ENCODE measurements at regions not wholly inside any gene's neighbourhood (a gene's known extent, or its start where the extent isn't known, plus 50 kb on each side); places are given as distances from the start of the nearest gene placed in this dataset.

DNA sequence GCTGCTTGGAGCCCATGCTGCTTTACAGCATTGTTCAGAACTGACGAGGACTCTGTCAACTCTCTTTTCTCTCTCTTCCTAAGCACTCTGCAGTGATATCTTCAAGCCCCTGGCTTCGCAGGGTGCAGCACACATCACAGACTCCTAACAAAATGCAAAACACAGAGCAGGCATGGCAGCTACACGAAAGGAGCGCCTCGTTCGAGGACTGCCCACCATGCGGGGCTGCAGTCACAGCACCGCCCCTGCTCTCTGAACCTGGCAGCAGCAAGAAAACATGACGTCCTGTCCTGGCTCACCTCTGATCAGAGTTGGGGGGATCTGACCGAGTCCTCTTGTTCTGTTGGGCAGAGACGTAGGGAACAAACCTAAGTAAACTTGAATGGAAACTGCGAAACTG, 281.7 kb downstream of the CDH26 start:
- ATAC-seq (no peak), FAIRE-seq (no peak), DNase-seq (ENCODE audit: low read depth in 1 of 2, low spot score in 1 of 2) (no peak)
- TF ChIP-seq CHD4 (IDR thresholded peaks at IDR 0.05; ENCODE audit: borderline replicate concordance) (no peak), CBX2 (IDR thresholded peaks at IDR 0.05; ENCODE audit: borderline replicate concordance, low read depth) (no peak), EP300 (IDR thresholded peaks at IDR 0.05) (no peak), PHF8 (IDR thresholded peaks at IDR 0.05; ENCODE audit: borderline replicate concordance, low read depth) (no peak), MAFK (IDR thresholded peaks at IDR 0.05; ENCODE audit: partially characterized antibody) (no peak), HDAC2 (IDR thresholded peaks at IDR 0.05) (no peak), ZSCAN20 (CRISPR knock-in tag; IDR thresholded peaks at IDR 0.05) (no peak), SMC3 (IDR thresholded peaks at IDR 0.05) (no peak), NFE2L2 (conservative IDR thresholded peaks at IDR 0.05; ENCODE audit: low read length) (no peak), RFX5 (IDR thresholded peaks at IDR 0.05) (no peak), ESRRA (IDR thresholded peaks at IDR 0.05; ENCODE audit: borderline replicate concordance, low read length) (no peak), BHLHE40 (IDR thresholded peaks at IDR 0.05; ENCODE audit: low read depth, low read length) (no peak), SREBF2 (IDR thresholded peaks at IDR 0.05) (no peak), MAZ (IDR thresholded peaks at IDR 0.05; ENCODE audit: borderline replicate concordance, low read depth, low read length) (no peak), NPAS2 (CRISPR knock-in tag; IDR thresholded peaks at IDR 0.05; ENCODE audit: borderline replicate concordance) (no peak), RNF2 (IDR thresholded peaks at IDR 0.05; ENCODE audit: borderline replicate concordance, low read depth) (no peak), CHD2 (IDR thresholded peaks at IDR 0.05; ENCODE audit: low read length, partially characterized antibody) (no peak)
- TF ChIP-seq, protein P1, sequence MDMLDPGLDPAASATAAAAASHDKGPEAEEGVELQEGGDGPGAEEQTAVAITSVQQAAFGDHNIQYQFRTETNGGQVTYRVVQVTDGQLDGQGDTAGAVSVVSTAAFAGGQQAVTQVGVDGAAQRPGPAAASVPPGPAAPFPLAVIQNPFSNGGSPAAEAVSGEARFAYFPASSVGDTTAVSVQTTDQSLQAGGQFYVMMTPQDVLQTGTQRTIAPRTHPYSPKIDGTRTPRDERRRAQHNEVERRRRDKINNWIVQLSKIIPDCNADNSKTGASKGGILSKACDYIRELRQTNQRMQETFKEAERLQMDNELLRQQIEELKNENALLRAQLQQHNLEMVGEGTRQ (IDR thresholded peaks at IDR 0.05) = no peak
- TF ChIP-seq, protein P2, sequence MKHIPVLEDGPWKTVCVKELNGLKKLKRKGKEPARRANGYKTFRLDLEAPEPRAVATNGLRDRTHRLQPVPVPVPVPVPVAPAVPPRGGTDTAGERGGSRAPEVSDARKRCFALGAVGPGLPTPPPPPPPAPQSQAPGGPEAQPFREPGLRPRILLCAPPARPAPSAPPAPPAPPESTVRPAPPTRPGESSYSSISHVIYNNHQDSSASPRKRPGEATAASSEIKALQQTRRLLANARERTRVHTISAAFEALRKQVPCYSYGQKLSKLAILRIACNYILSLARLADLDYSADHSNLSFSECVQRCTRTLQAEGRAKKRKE (CRISPR knock-in tag; IDR thresholded peaks at IDR 0.05; ENCODE audit: low read depth) = no peak
- TF ChIP-seq, protein P3, sequence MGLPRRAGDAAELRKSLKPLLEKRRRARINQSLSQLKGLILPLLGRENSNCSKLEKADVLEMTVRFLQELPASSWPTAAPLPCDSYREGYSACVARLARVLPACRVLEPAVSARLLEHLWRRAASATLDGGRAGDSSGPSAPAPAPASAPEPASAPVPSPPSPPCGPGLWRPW (IDR thresholded peaks at IDR 0.05) = no peak
- WGBS (ENCODE audit: missing lambda C conversion rate) = 32% methylated on average over 12 of the region's 12 CpGs
- POLR2A ChIA-PET = no interaction called here
- Histone ChIP-seq H3K4me3 (no peak overlapping the region), H3K4me2 (no peak overlapping the region), H3K4me1 (no peaks in the 10 kb centered on the region), H3K27ac (no peak overlapping the region), H3K9me3 (no peaks in the 10 kb centered on the region)
- CTCF ChIA-PET = no interaction called here

DNA sequence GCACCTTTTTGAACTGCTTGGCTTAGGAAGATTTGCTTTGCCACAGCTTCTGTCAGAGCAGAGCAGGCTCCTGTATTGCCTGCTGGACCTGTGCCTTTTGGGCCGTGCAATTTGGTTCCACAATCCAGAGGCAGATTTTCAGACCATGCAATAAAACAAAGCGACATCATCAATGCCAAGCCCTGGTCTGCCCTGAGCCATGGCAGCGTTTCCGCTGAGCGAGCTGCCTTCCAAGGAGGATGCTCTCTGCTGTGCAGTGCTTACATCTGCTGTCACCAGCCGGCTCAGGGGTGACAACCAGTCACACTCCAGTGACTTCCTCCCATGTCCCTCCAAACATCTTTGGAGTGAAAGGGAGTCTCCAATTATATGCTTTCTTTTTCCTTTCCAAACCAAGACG, 282.2 kb downstream of the CDH26 start:
- TF ChIP-seq ZFP36 (IDR thresholded peaks at IDR 0.05; ENCODE audit: borderline replicate concordance, partially characterized antibody) (no peak), MAFK (IDR thresholded peaks at IDR 0.05; ENCODE audit: partially characterized antibody) (no peak), CHD4 (IDR thresholded peaks at IDR 0.05; ENCODE audit: borderline replicate concordance) (no peak), CEBPB (IDR thresholded peaks at IDR 0.05) (no peak), RAD21 (conservative IDR thresholded peaks at IDR 0.05 in 1 of 2, IDR thresholded peaks at IDR 0.05 in 1 of 2) (no peak), EHMT2 (IDR thresholded peaks at IDR 0.05; ENCODE audit: low read depth) (no peak)
- TF ChIP-seq, protein P4, sequence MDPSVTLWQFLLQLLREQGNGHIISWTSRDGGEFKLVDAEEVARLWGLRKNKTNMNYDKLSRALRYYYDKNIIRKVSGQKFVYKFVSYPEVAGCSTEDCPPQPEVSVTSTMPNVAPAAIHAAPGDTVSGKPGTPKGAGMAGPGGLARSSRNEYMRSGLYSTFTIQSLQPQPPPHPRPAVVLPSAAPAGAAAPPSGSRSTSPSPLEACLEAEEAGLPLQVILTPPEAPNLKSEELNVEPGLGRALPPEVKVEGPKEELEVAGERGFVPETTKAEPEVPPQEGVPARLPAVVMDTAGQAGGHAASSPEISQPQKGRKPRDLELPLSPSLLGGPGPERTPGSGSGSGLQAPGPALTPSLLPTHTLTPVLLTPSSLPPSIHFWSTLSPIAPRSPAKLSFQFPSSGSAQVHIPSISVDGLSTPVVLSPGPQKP (IDR thresholded peaks at IDR 0.05; ENCODE audit: low read depth, low read length) = no peak
- TF ChIP-seq, protein P5, sequence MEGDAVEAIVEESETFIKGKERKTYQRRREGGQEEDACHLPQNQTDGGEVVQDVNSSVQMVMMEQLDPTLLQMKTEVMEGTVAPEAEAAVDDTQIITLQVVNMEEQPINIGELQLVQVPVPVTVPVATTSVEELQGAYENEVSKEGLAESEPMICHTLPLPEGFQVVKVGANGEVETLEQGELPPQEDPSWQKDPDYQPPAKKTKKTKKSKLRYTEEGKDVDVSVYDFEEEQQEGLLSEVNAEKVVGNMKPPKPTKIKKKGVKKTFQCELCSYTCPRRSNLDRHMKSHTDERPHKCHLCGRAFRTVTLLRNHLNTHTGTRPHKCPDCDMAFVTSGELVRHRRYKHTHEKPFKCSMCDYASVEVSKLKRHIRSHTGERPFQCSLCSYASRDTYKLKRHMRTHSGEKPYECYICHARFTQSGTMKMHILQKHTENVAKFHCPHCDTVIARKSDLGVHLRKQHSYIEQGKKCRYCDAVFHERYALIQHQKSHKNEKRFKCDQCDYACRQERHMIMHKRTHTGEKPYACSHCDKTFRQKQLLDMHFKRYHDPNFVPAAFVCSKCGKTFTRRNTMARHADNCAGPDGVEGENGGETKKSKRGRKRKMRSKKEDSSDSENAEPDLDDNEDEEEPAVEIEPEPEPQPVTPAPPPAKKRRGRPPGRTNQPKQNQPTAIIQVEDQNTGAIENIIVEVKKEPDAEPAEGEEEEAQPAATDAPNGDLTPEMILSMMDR (IDR thresholded peaks at IDR 0.05) = no peak

More for the DNA sequence above, 282.2 kb downstream of the CDH26 start:
- CTCF ChIA-PET = no interaction called here
- POLR2A ChIA-PET = no interaction called here
- ATAC-seq = no peak
- no peak overlapping the region for H3K27ac ChIP-seq
- no peak overlapping the region for H3K4me2 ChIP-seq
- no peak overlapping the region for H3K4me3 ChIP-seq
- no peak for DNase-seq (ENCODE audit: low read depth in 1 of 2, low spot score in 1 of 2)
- 16% methylated on average over 7 of the region's 7 CpGs for WGBS (ENCODE audit: missing lambda C conversion rate)
- H3K9me3 ChIP-seq = no peaks in the 10 kb centered on the region
- FAIRE-seq = no peak
- no peaks in the 10 kb centered on the region for H3K4me1 ChIP-seq
